Cerebellar nuclear complex (tissue), 1 donor: ENCODE measurements at regions not wholly inside any gene's neighbourhood (a gene's known extent, or its start where the extent isn't known, plus 50 kb on each side); places are given as distances from the start of the nearest gene placed in this dataset.

ENCODE experiments used
- DNase-seq, 2 experiments: peaks; one replicate each; lab custom pipeline; 2025; lab: John Stamatoyannopoulos, UW

DNA sequence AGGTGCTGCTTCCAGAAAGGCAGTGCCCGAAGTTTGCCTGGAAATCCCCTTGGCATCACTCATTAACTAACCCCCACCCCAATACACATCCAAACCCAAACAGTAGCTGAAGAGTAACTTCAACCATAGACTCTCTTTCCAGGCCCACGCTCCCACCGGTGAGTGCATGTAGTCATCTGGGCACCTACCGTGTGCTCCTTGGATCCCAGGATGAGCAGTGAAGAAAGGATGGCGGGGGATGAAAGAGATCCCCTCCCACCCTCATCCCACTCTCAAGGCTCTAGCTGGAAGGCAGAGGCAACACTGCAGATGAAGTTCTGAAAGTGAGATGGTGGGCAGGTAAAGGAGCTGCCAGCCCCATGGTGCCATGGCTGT lies 305.0 kb downstream of the SOX9 start:
- no peak for DNase-seq

DNA sequence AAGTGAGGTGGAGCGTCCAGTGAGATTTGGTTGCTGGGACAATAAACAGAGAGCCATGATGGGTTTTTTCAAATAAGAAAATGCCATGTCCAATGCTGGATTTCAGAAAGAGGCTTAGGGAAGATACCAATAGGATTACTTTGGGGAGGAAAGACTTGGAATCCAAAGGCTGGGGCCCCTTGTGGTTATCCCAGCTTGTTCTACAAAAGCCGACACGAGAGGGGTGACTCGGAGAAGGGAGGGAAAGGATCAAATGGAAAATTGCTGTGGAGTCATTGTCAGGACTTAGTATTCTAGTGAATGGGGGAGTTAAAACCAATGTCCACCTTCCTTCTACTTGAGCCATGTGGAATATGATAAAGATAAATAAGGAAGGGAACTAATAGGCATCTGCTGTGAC lies 305.5 kb downstream of the SOX9 start:
- no peak for DNase-seq

- no peak for DNase-seq
These were observed 306.3 kb downstream of the SOX9 start for GRCh38 chr17:72426948-72427760.

- DNase-seq = no peak
These were observed 306.9 kb downstream of the SOX9 start for GRCh38 chr17:72427761-72428109.

- DNase-seq = no peak
These were observed 308.3 kb downstream of the SOX9 start for GRCh38 chr17:72429066-72429638.

GRCh38 chr17:72430611-72431432 lies 310.0 kb downstream of the SOX9 start:
- no peak for DNase-seq

- no peak for DNase-seq
These were observed 311.4 kb downstream of the SOX9 start for GRCh38 chr17:72432143-72432621.

- DNase-seq = no peak
These were observed 312.1 kb downstream of the SOX9 start for GRCh38 chr17:72432881-72433280.

DNA sequence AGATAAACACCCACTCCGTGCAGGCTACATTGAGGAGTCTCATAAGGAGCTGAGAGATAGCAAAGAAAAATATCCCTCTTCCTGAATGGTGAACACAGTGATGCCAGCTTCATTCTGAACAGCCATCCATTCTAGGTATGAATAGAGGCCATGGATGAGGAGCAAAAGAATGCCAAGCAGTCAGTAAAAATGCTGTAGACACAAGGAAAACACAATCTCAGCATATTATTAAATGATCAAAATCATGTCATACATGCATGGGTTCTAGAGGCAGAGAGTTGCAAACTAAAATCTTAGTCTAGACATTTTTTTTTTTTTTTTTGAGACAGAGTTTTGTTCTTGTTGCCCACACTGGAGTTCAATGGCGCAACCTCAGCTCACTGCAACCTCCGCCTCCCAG lies 313.0 kb downstream of the SOX9 start:
- DNase-seq = no peak

GRCh38 chr17:72434581-72434980 lies 313.8 kb downstream of the SOX9 start:
- no peak for DNase-seq

DNA sequence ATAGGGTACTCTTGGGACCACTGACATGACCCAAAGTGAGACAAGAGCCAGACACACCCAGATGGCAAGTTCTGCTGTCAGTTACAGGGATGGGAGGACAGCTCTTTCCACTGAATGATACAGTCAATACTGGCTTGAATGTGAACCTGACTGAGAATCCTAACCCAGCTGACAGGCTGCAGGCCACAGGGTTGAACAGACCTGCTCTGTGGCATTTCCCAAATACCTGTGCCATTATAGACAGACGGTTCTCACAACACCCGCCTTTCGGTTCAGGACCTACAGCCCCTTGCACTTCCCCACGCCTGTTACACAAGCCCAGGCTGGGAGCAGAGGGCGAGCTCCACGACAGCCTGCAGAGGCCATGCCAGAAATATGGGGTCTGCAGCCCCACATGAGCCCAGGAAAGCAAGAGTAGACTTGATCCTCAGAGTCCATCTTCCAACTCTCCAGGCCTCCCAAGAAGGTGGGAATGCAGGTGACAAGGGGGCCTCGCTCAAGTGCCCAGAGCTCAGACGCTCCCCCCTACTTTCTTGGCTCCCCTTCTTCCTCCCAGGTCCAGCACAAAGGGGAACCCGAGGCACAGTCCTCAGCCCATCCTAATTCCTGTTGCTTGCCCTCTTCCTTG lies 314.3 kb downstream of the SOX9 start:
- DNase-seq = no peak

GRCh38 chr17:72438783-72439182 lies 318.0 kb downstream of the SOX9 start:
- no peak for DNase-seq

DNA sequence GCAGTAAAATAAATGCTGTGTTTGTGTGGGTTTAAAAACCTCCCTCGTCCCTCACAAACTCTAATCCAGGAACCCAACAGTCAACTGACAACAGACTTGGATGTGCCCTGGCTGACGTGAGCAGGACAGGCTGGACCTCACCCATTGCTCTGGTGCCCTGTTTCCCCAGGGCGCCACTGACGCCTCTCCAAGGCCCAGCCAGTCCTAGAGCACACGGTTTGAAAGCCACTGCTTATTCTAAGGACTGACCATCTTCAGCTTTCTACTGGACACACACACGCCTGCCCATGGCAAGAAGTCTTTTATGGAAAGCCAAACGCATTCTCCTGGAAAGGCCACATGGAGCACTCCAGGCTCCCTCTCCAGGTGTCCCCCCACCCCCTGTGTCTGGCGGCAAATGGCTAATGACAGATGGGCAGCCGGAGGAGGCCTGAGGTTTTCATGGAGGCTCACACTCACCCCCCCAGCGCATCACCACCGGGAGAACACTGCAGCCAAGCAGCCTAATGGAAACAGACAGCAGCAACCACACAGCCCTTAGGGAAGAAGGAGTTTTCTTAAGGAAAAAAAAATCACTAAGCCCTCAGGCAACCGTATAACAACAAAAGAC lies 319.2 kb downstream of the SOX9 start:
- no peak for DNase-seq

DNA sequence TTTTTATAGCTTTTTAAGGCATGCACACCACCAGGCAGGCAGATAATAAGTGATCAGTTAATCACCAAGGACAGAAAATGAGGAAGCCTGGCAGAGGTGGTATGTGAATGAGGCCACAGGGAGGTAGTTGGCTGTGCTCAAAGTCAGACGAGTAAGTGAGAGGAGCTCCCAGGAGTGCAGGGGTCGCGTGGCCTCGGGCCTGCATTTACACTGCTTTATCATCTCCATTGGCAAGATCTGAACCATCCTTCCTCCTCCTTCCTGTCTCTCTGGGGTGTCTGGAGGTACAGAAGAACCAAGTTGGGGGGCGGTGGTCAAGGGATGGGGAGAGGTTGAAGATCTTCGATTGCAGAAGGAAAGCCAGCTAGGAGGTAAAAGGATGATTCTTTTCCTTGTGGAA lies 320.1 kb downstream of the SOX9 start:
- DNase-seq = no peak

DNA sequence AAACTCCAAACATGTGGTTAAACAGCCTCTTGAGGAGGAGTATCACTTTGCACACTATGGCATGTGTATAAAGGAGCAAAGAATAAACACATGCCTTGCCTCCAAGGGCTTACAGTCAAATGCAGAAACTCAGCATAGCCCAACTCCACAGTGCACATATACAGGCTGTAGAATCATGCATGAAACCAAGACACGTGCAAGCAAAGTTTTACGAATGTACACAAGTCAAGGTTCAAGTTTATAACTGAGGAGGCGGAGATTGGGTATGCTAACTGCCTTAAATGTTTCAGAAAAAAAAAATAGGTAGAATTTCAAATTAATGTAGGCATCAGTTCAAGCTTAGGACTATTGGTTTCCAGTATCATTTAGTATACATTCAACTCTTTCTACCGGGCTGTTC lies 321.1 kb downstream of the SOX9 start:
- no peak for DNase-seq

- no peak for DNase-seq
These were observed 323.8 kb downstream of the SOX9 start for GRCh38 chr17:72444517-72445054.

DNA sequence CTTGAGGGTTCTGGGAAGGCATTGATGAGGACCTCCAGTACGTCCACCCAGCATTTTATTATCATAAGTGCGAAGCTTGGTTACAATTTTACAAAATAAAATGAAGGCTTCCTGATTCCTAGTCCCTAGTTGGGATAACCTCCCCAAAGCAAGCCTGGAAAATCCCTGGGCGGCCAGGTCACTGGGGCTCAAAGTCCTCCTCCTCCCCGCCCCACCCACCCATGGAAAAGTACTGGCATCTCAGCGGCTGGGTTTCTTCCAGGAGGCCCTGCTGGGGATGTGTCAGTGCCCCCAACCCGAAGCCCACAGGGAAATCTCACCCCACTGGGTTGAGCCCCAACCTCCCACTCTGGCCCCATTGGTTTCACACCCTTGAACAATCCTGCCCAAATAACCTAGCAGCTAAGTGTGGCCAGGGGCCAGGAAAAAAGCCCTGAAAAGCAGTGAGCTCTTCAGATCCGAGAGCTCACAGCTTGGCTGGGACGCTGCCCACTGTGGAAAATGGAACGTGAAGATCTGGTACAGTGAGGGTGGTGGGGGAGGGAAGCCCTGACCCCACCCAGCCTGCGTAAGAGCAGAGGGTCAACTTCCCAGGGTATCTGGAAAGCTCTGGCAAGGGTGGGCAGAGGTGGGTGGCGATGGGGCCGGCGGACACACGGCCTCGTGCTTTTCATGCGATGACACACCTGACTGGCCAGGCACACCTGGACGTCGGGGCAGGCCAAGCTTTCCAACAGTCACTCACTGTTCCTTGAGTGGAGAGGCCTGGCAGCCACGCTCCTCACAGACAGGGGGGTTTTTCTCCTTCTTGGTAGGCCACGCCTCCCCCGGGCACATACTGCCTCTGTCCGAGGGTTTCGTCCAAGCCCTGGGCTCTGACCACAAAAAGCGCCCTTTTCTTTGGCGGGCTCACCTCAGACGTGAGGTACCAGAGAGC lies 324.5 kb downstream of the SOX9 start:
- no peak for DNase-seq

- DNase-seq = no peak
These were observed 325.3 kb downstream of the SOX9 start for GRCh38 chr17:72446118-72446517.

- DNase-seq = no peak
These were observed 325.9 kb downstream of the SOX9 start for GRCh38 chr17:72446525-72447250.

GRCh38 chr17:72447251-72447640 lies 326.4 kb downstream of the SOX9 start:
- DNase-seq = no peak
